Spleen (tissue), 7 donors: ENCODE measurements at regions not wholly inside any gene's neighbourhood (a gene's known extent, or its start where the extent isn't known, plus 50 kb on each side); places are given as distances from the start of the nearest gene placed in this dataset.
A peak's percentile ranks its signal among the peaks of the same experiment; 100 is the strongest.

Experiments
- POLR2A ChIP-seq, 3 donors: fragments of 450-650 bp; IDR thresholded peaks; one replicate each; pipeline ENCODE4 v1.5.1; 2017; ENCODE audit warnings: antibody characterized with exemption in 3 of 3, mild to moderate bottlenecking in 1 of 3
- POLR2AphosphoS5 ChIP-seq, 3 donors: sonication (generic); formaldehyde crosslinking; IDR thresholded peaks; one replicate each; pipeline ENCODE4 v1.5.1; 2017; ENCODE audit warnings: antibody characterized with exemption in 3 of 3
- TF ChIP-seq, protein P1 (sequence below), 11 experiments: fragments of 200-600 bp in 7 of 11; fragments of 450-650 bp in 4 of 11; sonication (generic) in 4 of 11; IDR thresholded peaks in 8 of 11; conservative IDR thresholded peaks in 3 of 11; 1 replicate in 7 of 11; 2 replicates in 4 of 11; pipeline versions ENCODE4 v1.4.0 to v1.8.0; 2016 to 2021; ENCODE audit warnings: antibody characterized with exemption in 11 of 11, inconsistent platforms in 4 of 11, mild to moderate bottlenecking in 1 of 11
- donor health status: DM: no; HTN: no; CAD: no; lungs with moderate emphysema.
- donor health status: DM: no; HTN: no; CAD: no.
- donor health status: DM: no; HTN: no; CAD: no.

DNA sequence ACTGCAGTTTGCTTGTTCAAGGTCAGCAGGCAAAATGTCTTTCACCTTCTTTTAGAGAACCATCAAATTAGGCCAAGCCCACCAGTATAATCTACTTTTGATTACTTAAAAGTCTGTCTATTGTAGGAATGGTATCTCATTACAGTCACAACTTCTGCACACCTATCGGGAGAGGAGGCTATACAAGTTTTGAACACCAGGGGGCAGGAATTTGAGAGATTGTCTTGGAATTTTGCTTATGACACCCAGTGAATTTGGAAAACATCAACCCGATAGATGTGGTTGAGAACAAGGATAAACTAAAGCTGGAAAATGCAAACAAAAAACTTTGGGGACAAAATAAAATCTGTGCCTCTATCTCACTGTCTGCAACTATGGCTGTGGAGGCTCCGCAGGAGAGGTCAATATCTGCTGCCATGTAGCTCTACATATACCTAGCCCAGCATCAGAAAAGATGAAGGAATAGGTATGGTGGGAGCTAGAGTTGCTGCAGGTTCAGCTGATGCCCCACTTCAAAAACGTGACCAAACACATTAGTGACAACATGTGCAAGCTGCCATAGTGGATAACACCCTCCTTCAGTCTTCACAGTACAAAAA is 1299.2 kb upstream of the SPRY2 start:
- TF ChIP-seq, protein P1, sequence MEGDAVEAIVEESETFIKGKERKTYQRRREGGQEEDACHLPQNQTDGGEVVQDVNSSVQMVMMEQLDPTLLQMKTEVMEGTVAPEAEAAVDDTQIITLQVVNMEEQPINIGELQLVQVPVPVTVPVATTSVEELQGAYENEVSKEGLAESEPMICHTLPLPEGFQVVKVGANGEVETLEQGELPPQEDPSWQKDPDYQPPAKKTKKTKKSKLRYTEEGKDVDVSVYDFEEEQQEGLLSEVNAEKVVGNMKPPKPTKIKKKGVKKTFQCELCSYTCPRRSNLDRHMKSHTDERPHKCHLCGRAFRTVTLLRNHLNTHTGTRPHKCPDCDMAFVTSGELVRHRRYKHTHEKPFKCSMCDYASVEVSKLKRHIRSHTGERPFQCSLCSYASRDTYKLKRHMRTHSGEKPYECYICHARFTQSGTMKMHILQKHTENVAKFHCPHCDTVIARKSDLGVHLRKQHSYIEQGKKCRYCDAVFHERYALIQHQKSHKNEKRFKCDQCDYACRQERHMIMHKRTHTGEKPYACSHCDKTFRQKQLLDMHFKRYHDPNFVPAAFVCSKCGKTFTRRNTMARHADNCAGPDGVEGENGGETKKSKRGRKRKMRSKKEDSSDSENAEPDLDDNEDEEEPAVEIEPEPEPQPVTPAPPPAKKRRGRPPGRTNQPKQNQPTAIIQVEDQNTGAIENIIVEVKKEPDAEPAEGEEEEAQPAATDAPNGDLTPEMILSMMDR (IDR thresholded peaks at IDR 0.05 in 8 of 11, conservative IDR thresholded peaks at IDR 0.05 in 3 of 11), result peak in 2 of 11 experiments; percentile 12 to 19
- TF ChIP-seq POLR2A (IDR thresholded peaks at IDR 0.05) (no peak), POLR2AphosphoS5 (IDR thresholded peaks at IDR 0.05) (no peak)
